H1 (cell line): ENCODE measurements at regions not wholly inside any gene's neighbourhood (a gene's known extent, or its start where the extent isn't known, plus 50 kb on each side); places are given as distances from the start of the nearest gene placed in this dataset.

Experiments used
- CTCF ChIA-PET: fragments of 300-600 bp; sonication (Branson Sonifier 250); formaldehyde crosslinking; loops from one replicate; lab custom pipeline; 2021; ENCODE audit not compliant: partially characterized antibody; lab: Charles Lee
- POLR2A ChIA-PET: fragments of 300-600 bp; sonication (Branson Sonifier 250); formaldehyde crosslinking; loops from one replicate; lab custom pipeline; 2021; ENCODE audit warnings: inconsistent platforms; ENCODE audit not compliant: partially characterized antibody; lab: Charles Lee
- DNase-seq, 2 experiments: peaks; one replicate each; pipeline versions ENCODE4 v3.0.0 to v3.0.0-alpha.2; 2010 to 2022; ENCODE audit warnings: low spot score in 2 of 2, low read depth in 1 of 2, mixed read lengths in 1 of 2
- FAIRE-seq: peaks from 2 replicates; lab custom pipeline; 2011; peaks lifted over from hg19 to GRCh38; lab: Jason Lieb, UNC
- H2AFZ ChIP-seq: 2 replicates; pipeline ENCODE4 v1.8.1; 2012; ENCODE audit warnings: low read length, inconsistent platforms
- H2AK5ac ChIP-seq: 2 replicates; pipeline ENCODE4 v1.6.1; 2013; ENCODE audit warnings: low read depth, low read length
- H2BK120ac ChIP-seq: replicated peaks from 2 replicates; pipeline ENCODE3; 2013; ENCODE audit warnings: low read depth, low read length, inconsistent platforms
- H2BK12ac ChIP-seq: 2 replicates; pipeline ENCODE4 v1.6.1; 2013; ENCODE audit warnings: low read depth, low read length
- H2BK15ac ChIP-seq: 2 replicates; pipeline ENCODE4 v1.6.1; 2013; ENCODE audit warnings: low read length
- H2BK20ac ChIP-seq: 2 replicates; pipeline ENCODE4 v1.6.1; 2013; ENCODE audit warnings: low read length
- H2BK5ac ChIP-seq: 2 replicates; pipeline ENCODE4 v1.6.1; 2013; ENCODE audit warnings: low read depth, low read length
- H3K14ac ChIP-seq: 2 replicates; pipeline ENCODE4 v1.6.1; 2013; ENCODE audit warnings: inconsistent platforms; ENCODE audit not compliant: insufficient read length
- H3K18ac ChIP-seq: 2 replicates; pipeline ENCODE4 v1.6.1; 2013; ENCODE audit warnings: low read length; ENCODE audit errors: extremely low read depth
- H3K23ac ChIP-seq: 2 replicates; pipeline ENCODE4 v1.6.1; 2013; ENCODE audit warnings: inconsistent platforms; ENCODE audit not compliant: insufficient read length
- H3K23me2 ChIP-seq: 2 replicates; pipeline ENCODE4 v1.6.1; 2013; ENCODE audit warnings: low read depth, low read length
- H3K27ac ChIP-seq: 2 replicates; pipeline ENCODE4 v1.6.1; 2011; ENCODE audit warnings: low read depth, low read length, inconsistent platforms
- H3K27me3 ChIP-seq, 4 experiments: replicated peaks in 1 of 4; 1 replicate in 1 of 4; 2 replicates in 3 of 4; pipeline versions ENCODE4 v1.6.1 to v1.8.1; 2011 to 2013; ENCODE audit warnings: low read length in 3 of 4, mild to moderate bottlenecking in 3 of 4, inconsistent platforms in 2 of 4, mixed read lengths in 2 of 4, moderate library complexity in 1 of 4; ENCODE audit not compliant: control insufficient read depth in 3 of 4, insufficient read depth in 3 of 4; ENCODE audit errors: extremely low read depth in 1 of 4
- H3K36me3 ChIP-seq, 4 experiments: 2 replicates each; pipeline versions ENCODE4 v1.6.1 to v1.8.1; 2011 to 2013; ENCODE audit warnings: mild to moderate bottlenecking in 4 of 4, low read length in 3 of 4, moderate library complexity in 2 of 4, control low read depth in 1 of 4, inconsistent platforms in 1 of 4; ENCODE audit not compliant: insufficient read depth in 4 of 4, control insufficient read depth in 2 of 4
- H3K4ac ChIP-seq: replicated peaks from 2 replicates; pipeline ENCODE3; 2013; ENCODE audit warnings: low read length, low read depth, mixed read lengths, inconsistent platforms; ENCODE audit not compliant: insufficient read length
- H3K4me1 ChIP-seq, 4 experiments: replicated peaks in 1 of 4; 1 replicate in 1 of 4; 2 replicates in 3 of 4; pipeline versions ENCODE4 v1.6.1 to v1.8.1; 2011 to 2013; ENCODE audit warnings: low read length in 3 of 4, inconsistent platforms in 2 of 4, mixed read lengths in 1 of 4; ENCODE audit not compliant: insufficient read depth in 4 of 4, control insufficient read depth in 3 of 4
- H3K4me2 ChIP-seq, 2 experiments: 2 replicates each; pipeline versions ENCODE4 v1.6.1 to v1.8.1; 2011 to 2013; ENCODE audit warnings: low read depth in 2 of 2, low read length in 2 of 2, control low read depth in 1 of 2, inconsistent platforms in 1 of 2, mild to moderate bottlenecking in 1 of 2; ENCODE audit not compliant: insufficient read depth in 1 of 2
- H3K4me3 ChIP-seq, 4 experiments: fragments of 200-600, 300-600 bp in 1 of 4; sonication (generic), shearing (Covaris generic), sonication (Bioruptor Twin) in 1 of 4; 2 replicates each; pipeline versions ENCODE4 v1.5.1 to v1.8.1; 2011 to 2016; ENCODE audit warnings: low read length in 4 of 4, low read depth in 3 of 4, control low read depth in 2 of 4, inconsistent platforms in 2 of 4, mild to moderate bottlenecking in 2 of 4, mixed read lengths in 1 of 4, moderate library complexity in 1 of 4; ENCODE audit not compliant: insufficient read depth in 2 of 4; ENCODE audit errors: extremely low read depth in 1 of 4
- H3K56ac ChIP-seq: replicated peaks from 2 replicates; pipeline ENCODE3; 2013; ENCODE audit warnings: low read depth, mild to moderate bottlenecking, mixed read lengths, low read length, inconsistent platforms; ENCODE audit not compliant: insufficient read length
- H3K79me1 ChIP-seq: 2 replicates; pipeline ENCODE4 v1.6.1; 2013; ENCODE audit warnings: low read depth, low read length, control low read depth
- H3K79me2 ChIP-seq, 2 experiments: 2 replicates each; pipeline versions ENCODE4 v1.6.1 to v1.8.1; 2012 to 2013; ENCODE audit warnings: low read length in 2 of 2, mild to moderate bottlenecking in 2 of 2, inconsistent platforms in 1 of 2; ENCODE audit not compliant: insufficient read depth in 2 of 2, control insufficient read depth in 1 of 2
- H3K9ac ChIP-seq, 4 experiments: replicated peaks in 1 of 4; 1 replicate in 1 of 4; 2 replicates in 3 of 4; pipeline versions ENCODE4 v1.6.1 to v1.8.1; 2011 to 2013; ENCODE audit warnings: low read depth in 3 of 4, low read length in 3 of 4, control low read depth in 2 of 4, mild to moderate bottlenecking in 2 of 4, moderate library complexity in 2 of 4, inconsistent platforms in 1 of 4; ENCODE audit errors: extremely low read depth in 1 of 4
- H3K9me3 ChIP-seq, 2 experiments: 2 replicates each; pipeline versions ENCODE4 v1.6.1 to v1.8.1; 2012 to 2013; ENCODE audit warnings: mild to moderate bottlenecking in 2 of 2, moderate library complexity in 2 of 2, control low read depth in 1 of 2, inconsistent platforms in 1 of 2, low read depth in 1 of 2, low read length in 1 of 2, mixed read lengths in 1 of 2; ENCODE audit not compliant: insufficient read depth in 2 of 2
- H4K20me1 ChIP-seq, 2 experiments: replicated peaks in 1 of 2; 2 replicates each; pipeline versions ENCODE3 to v1.8.1; 2011 to 2013; ENCODE audit warnings: inconsistent platforms in 2 of 2, low read length in 2 of 2, mild to moderate bottlenecking in 1 of 2; ENCODE audit not compliant: insufficient read depth in 2 of 2, control insufficient read depth in 1 of 2
- H4K5ac ChIP-seq: 2 replicates; pipeline ENCODE4 v1.6.1; 2013; ENCODE audit warnings: low read length, low read depth, mixed read lengths, inconsistent platforms; ENCODE audit not compliant: insufficient read length
- H4K8ac ChIP-seq: 2 replicates; pipeline ENCODE4 v1.8.0; 2013; ENCODE audit warnings: mild to moderate bottlenecking, moderate library complexity, low read length, inconsistent platforms; ENCODE audit not compliant: insufficient read depth; ENCODE audit errors: extremely low read depth
- H4K91ac ChIP-seq: replicated peaks from 2 replicates; pipeline ENCODE3; 2013; ENCODE audit warnings: low read length, mixed read lengths, inconsistent platforms; ENCODE audit not compliant: insufficient read length
- ATF3 ChIP-seq: IDR thresholded peaks from 2 replicates; pipeline ENCODE4 v1.6.1; 2011; ENCODE audit warnings: low read depth, mild to moderate bottlenecking, low read length; ENCODE audit not compliant: insufficient read depth
- BCL11A ChIP-seq, 2 experiments: IDR thresholded peaks; one replicate each; pipeline ENCODE4 v1.6.1; 2011; ENCODE audit warnings: low read depth in 2 of 2, low read length in 2 of 2, mild to moderate bottlenecking in 2 of 2
- CBX8 ChIP-seq: fragments of 300-800, 300-1000 bp; sonication (generic); IDR thresholded peaks from 2 replicates; pipeline ENCODE4 v1.7.1; 2016; ENCODE audit warnings: low read depth, low read length, borderline replicate concordance
- CHD1 ChIP-seq: IDR thresholded peaks from 2 replicates; pipeline ENCODE4 v1.6.1; 2012; ENCODE audit warnings: low read depth, low read length, improper control_type of control experiment
- CHD2 ChIP-seq: IDR thresholded peaks from 2 replicates; pipeline ENCODE4 v1.6.1; 2012; ENCODE audit warnings: low read length, improper control_type of control experiment
- EGR1 ChIP-seq: IDR thresholded peaks from 2 replicates; pipeline ENCODE4 v1.6.1; 2011; ENCODE audit warnings: low read depth, low read length, borderline replicate concordance
- JUN ChIP-seq: IDR thresholded peaks from 2 replicates; pipeline ENCODE4 v1.6.1; 2011; ENCODE audit warnings: low read depth, mild to moderate bottlenecking, improper control_type of control experiment, low read length
- KDM1A ChIP-seq: fragments of 200-600, 300-600 bp; sonication (generic); IDR thresholded peaks from 2 replicates; pipeline ENCODE4 v1.7.1; 2016; ENCODE audit warnings: mild to moderate bottlenecking, low read length, borderline replicate concordance
- MAFK ChIP-seq: IDR thresholded peaks from 2 replicates; pipeline ENCODE4 v1.6.1; 2012; ENCODE audit warnings: low read depth, mild to moderate bottlenecking, improper control_type of control experiment, low read length
- SP4 ChIP-seq: IDR thresholded peaks from 2 replicates; pipeline ENCODE4 v1.6.1; 2012; ENCODE audit warnings: low read length, inconsistent platforms
- TAF7 ChIP-seq: optimal IDR thresholded peaks from 2 replicates; pipeline ENCODE3; 2011; ENCODE audit warnings: low read depth, mild to moderate bottlenecking, inconsistent platforms, low read length, moderate library complexity, borderline replicate concordance
- TCF12 ChIP-seq: IDR thresholded peaks from 2 replicates; pipeline ENCODE4 v1.6.1; 2011; ENCODE audit warnings: low read depth, mild to moderate bottlenecking, low read length
- TEAD4 ChIP-seq: IDR thresholded peaks from 2 replicates; pipeline ENCODE4 v1.6.1; 2012; ENCODE audit warnings: low read depth, low read length, inconsistent platforms, mixed read lengths
- WGBS, 2 experiments: shearing (Covaris generic) in 1 of 2; methylation state at CpG; one replicate each; pipeline versions ENCODE4 v1.1.6 to v1.1.7; 2013 to 2015; ENCODE audit warnings: low lambda C conversion rate in 2 of 2, mixed read lengths in 2 of 2, inconsistent platforms in 1 of 2, low coverage in 1 of 2, missing lambda C conversion rate in 1 of 2; ENCODE audit not compliant: insufficient replicate concordance in 2 of 2, insufficient coverage in 1 of 2, insufficient read length in 1 of 2; ENCODE audit errors: extremely low coverage in 1 of 2, missing lambda C conversion rate in 1 of 2; 5-methylcytosine and 5-hydroxymethylcytosine counted together

GRCh38 chr11:109806205-109806604 is 287.0 kb upstream of the ZC3H12C start:
- TF ChIP-seq CHD2 (no peak), TCF12 (no peak), CHD1 (no peak), KDM1A (no peak), BCL11A (IDR thresholded peaks at IDR 0.05; ENCODE audit: low read depth in 2 of 2, low read length in 2 of 2) (no peak), EGR1 (no peak), MAFK (no peak), ATF3 (no peak), JUN (no peak), CBX8 (no peak), TAF7 (no peak), TEAD4 (no peak), SP4 (no peak)
- H3K79me1 ChIP-seq: no peaks in the 10 kb centered on the region
- DNase-seq (no peak), FAIRE-seq (no peak)
- no peak overlapping the region for H3K23ac ChIP-seq
- no peak overlapping the region for H2AFZ ChIP-seq
- no peak overlapping the region for H2BK12ac ChIP-seq
- H3K36me3 ChIP-seq: no peaks in the 10 kb centered on the region
- no peak overlapping the region for H2BK15ac ChIP-seq
- H2AK5ac ChIP-seq: no peak overlapping the region
- no peak overlapping the region for H3K4me2 ChIP-seq
- no peaks in the 10 kb centered on the region for H3K9me3 ChIP-seq
- no peaks in the 10 kb centered on the region for H3K79me2 ChIP-seq
- no peak overlapping the region for H2BK5ac ChIP-seq
- no peak overlapping the region for H3K14ac ChIP-seq
- H4K91ac ChIP-seq: no peak overlapping the region
- no peak overlapping the region for H3K56ac ChIP-seq
- no peak overlapping the region for H3K18ac ChIP-seq
- H3K23me2 ChIP-seq: no peaks in the 10 kb centered on the region
- no peak overlapping the region for H3K27ac ChIP-seq
- H4K20me1 ChIP-seq: no peaks in the 10 kb centered on the region
- H3K4ac ChIP-seq: no peak overlapping the region
- no peak overlapping the region for H3K9ac ChIP-seq
- WGBS, 2 experiments: 93% methylated on average over 1 of the region's 1 CpG; no CpG with 5 or more reads in 1 of the 2 experiments
- no peaks in the 10 kb centered on the region for H3K27me3 ChIP-seq
- ChIA-PET CTCF (no interaction called here), POLR2A (no interaction called here)
- H2BK120ac ChIP-seq: no peak overlapping the region
- no peak overlapping the region for H4K5ac ChIP-seq
- no peak overlapping the region for H3K4me3 ChIP-seq
- no peaks in the 10 kb centered on the region for H3K4me1 ChIP-seq
- no peak overlapping the region for H2BK20ac ChIP-seq
- no peak overlapping the region for H4K8ac ChIP-seq
